OCI-LY3 (cell line): ENCODE measurements at regions not wholly inside any gene's neighbourhood (a gene's known extent, or its start where the extent isn't known, plus 50 kb on each side); places are given as distances from the start of the nearest gene placed in this dataset.

Experiments used
- EZH2phosphoT487 ChIP-seq: fragments of 200-600 bp; shearing (Covaris generic); IDR thresholded peaks from 2 replicates; pipeline ENCODE4 v1.6.1; 2018; ENCODE audit warnings: antibody characterized with exemption, mixed run types, low read depth
- TF ChIP-seq, protein P1 (sequence below): fragments of 200-600, 300-600 bp; sonication (generic); IDR thresholded peaks from 2 replicates; pipeline ENCODE4 v1.5.1; 2014; ENCODE audit warnings: antibody characterized with exemption, low read length, low read depth

DNA sequence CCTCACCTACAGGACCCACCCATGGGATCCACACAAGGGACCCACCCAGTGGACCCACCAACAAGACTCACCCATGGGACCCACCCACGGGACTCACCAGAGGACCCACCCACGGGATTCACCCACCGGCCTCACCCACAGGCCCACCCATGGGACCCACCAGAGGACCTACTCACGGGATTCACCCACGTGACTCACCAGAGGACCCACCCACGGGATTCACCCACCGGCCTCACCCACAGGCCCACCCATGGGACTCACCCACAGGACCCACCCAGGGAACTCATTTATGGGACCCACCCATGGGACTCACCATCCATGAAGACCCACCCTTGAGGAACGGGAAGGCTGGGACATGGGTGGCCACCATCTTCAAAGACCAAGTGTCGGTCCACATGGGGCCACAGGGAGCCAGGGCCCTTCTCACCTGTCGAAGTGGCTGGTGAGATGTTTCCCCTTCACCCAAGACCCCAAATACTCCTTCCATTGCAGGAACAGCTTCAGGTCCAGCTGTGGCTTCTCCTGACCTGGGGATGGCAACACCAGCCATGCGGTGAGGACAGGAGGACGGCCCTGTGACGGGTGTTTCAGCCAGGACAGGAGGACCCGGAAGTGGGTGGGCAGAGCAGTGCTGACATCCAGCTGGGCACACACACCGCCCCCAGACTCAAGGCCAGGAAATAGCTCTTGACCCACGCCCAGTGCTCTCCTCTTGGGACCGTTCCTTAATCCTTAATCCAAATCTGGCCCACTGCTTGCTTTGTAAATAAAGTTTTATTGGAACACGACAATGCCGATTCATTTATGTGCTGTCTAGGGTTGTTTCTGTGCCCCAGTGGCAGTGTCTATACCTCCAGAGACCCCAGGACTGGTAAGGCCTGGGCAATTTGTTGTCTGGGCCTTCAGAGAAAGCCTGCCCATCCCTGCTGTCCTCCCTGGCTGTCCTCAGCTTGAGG lies 1005.1 kb downstream of the BRD1 start:
- TF ChIP-seq, protein P1, sequence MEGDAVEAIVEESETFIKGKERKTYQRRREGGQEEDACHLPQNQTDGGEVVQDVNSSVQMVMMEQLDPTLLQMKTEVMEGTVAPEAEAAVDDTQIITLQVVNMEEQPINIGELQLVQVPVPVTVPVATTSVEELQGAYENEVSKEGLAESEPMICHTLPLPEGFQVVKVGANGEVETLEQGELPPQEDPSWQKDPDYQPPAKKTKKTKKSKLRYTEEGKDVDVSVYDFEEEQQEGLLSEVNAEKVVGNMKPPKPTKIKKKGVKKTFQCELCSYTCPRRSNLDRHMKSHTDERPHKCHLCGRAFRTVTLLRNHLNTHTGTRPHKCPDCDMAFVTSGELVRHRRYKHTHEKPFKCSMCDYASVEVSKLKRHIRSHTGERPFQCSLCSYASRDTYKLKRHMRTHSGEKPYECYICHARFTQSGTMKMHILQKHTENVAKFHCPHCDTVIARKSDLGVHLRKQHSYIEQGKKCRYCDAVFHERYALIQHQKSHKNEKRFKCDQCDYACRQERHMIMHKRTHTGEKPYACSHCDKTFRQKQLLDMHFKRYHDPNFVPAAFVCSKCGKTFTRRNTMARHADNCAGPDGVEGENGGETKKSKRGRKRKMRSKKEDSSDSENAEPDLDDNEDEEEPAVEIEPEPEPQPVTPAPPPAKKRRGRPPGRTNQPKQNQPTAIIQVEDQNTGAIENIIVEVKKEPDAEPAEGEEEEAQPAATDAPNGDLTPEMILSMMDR, result no peak
- TF ChIP-seq EZH2phosphoT487, result no peak
